IMR-90 (cell line): ENCODE measurements at regions not wholly inside any gene's neighbourhood (a gene's known extent, or its start where the extent isn't known, plus 50 kb on each side); places are given as distances from the start of the nearest gene placed in this dataset.

Source experiments
- ATAC-seq: fragments of 200-7000 bp; cut with Tn5 transposase; 2 replicates; pipeline ENCODE4 v1.9.1; 2020; ENCODE audit warnings: low read depth, mild to moderate bottlenecking, moderate library complexity
- BruUV-seq: library from RNA; stranded (reverse); fragments of 400-500 nt; replicated peaks from 2 replicates; lab custom pipeline; 2021; lab: Mats Ljungman, UMichigan
- CTCF ChIA-PET: fragments of 300-600 bp; formaldehyde crosslinking; extraction: SDS; loops from one replicate; lab custom pipeline; 2021; ENCODE audit warnings: antibody characterized with exemption; lab: Yijun Ruan, JAX
- POLR2A ChIA-PET: fragments of 300-600 bp; sonication (Branson Sonifier 250); formaldehyde crosslinking; loops from one replicate; lab custom pipeline; 2022; ENCODE audit warnings: antibody characterized with exemption; ENCODE audit not compliant: unreplicated experiment; lab: Charles Lee
- DNase-seq: peaks from one replicate; pipeline ENCODE4 v3.0.0; 2013
- H2AFZ ChIP-seq: replicated peaks from 2 replicates; pipeline ENCODE3; 2013; ENCODE audit warnings: low read length, mild to moderate bottlenecking; ENCODE audit not compliant: poor library complexity
- H2AK5ac ChIP-seq: 2 replicates; pipeline ENCODE4 v1.6.1; 2013; ENCODE audit warnings: low read depth, low read length, inconsistent platforms
- H2AK9ac ChIP-seq: replicated peaks from 2 replicates; pipeline ENCODE3; 2013; ENCODE audit warnings: mild to moderate bottlenecking, low read depth, low read length, moderate library complexity; ENCODE audit not compliant: poor library complexity
- H2BK120ac ChIP-seq: 2 replicates; pipeline ENCODE4 v1.6.1; 2013; ENCODE audit warnings: low read depth, low read length, inconsistent platforms
- H2BK15ac ChIP-seq: 3 replicates; pipeline ENCODE4 v1.6.1; 2013; ENCODE audit warnings: low read depth, low read length, inconsistent platforms
- H2BK20ac ChIP-seq: 2 replicates; pipeline ENCODE4 v1.6.1; 2013; ENCODE audit warnings: low read depth, mild to moderate bottlenecking, inconsistent platforms, low read length, moderate library complexity
- H2BK5ac ChIP-seq: 2 replicates; pipeline ENCODE4 v1.6.1; 2013; ENCODE audit warnings: mild to moderate bottlenecking, low read depth, low read length, inconsistent platforms; ENCODE audit not compliant: poor library complexity, severe bottlenecking
- H3K14ac ChIP-seq: replicated peaks from 2 replicates; pipeline ENCODE4 v1.6.1; 2013; ENCODE audit warnings: low read depth, low read length, inconsistent platforms
- H3K18ac ChIP-seq: 2 replicates; pipeline ENCODE4 v1.6.1; 2013; ENCODE audit warnings: low read depth, low read length, control low read depth
- H3K23ac ChIP-seq: 2 replicates; pipeline ENCODE4 v1.6.1; 2013; ENCODE audit warnings: low read depth, low read length, inconsistent platforms
- H3K27ac ChIP-seq: 2 replicates; pipeline ENCODE4 v1.5.1; 2013; ENCODE audit warnings: mild to moderate bottlenecking, control low read depth, low read length; ENCODE audit not compliant: insufficient read depth
- H3K27me3 ChIP-seq: 2 replicates; pipeline ENCODE4 v1.6.1; 2013; ENCODE audit warnings: low read length; ENCODE audit not compliant: control insufficient read depth, insufficient read depth
- H3K36me3 ChIP-seq: 2 replicates; pipeline ENCODE4 v1.6.1; 2013; ENCODE audit warnings: low read length, mixed read lengths; ENCODE audit not compliant: control insufficient read depth, insufficient read depth
- H3K4ac ChIP-seq: 2 replicates; pipeline ENCODE4 v1.6.1; 2013; ENCODE audit warnings: low read depth, low read length, inconsistent platforms
- H3K4me1 ChIP-seq: 2 replicates; pipeline ENCODE4 v1.6.1; 2013; ENCODE audit warnings: low read length, mixed read lengths; ENCODE audit not compliant: control insufficient read depth, insufficient read depth
- H3K4me2 ChIP-seq: 2 replicates; pipeline ENCODE4 v1.6.1; 2013; ENCODE audit warnings: low read depth, mild to moderate bottlenecking, control low read depth, low read length, moderate library complexity
- H3K4me3 ChIP-seq: 2 replicates; pipeline ENCODE4 v1.5.1; 2013; ENCODE audit warnings: low read depth, mild to moderate bottlenecking, control low read depth, low read length, moderate library complexity; ENCODE audit not compliant: insufficient read depth
- H3K56ac ChIP-seq: 2 replicates; pipeline ENCODE4 v1.6.1; 2013; ENCODE audit warnings: low read length, inconsistent platforms; ENCODE audit not compliant: insufficient read depth; ENCODE audit errors: extremely low read depth
- H3K79me1 ChIP-seq, 2 experiments: 2 replicates each; pipeline ENCODE4 v1.6.1; 2013; ENCODE audit warnings: low read length in 2 of 2, inconsistent platforms in 1 of 2, low read depth in 1 of 2
- H3K9ac ChIP-seq: 2 replicates; pipeline ENCODE4 v1.6.1; 2013; ENCODE audit warnings: low read depth, low read length, control low read depth
- H3K9me1 ChIP-seq: 2 replicates; pipeline ENCODE4 v1.6.1; 2013; ENCODE audit warnings: low read length, inconsistent platforms; ENCODE audit not compliant: insufficient read depth
- H3K9me3 ChIP-seq: 2 replicates; pipeline ENCODE4 v1.6.1; 2013; ENCODE audit warnings: low read length; ENCODE audit not compliant: control insufficient read depth, insufficient read depth
- H4K20me1 ChIP-seq: 2 replicates; pipeline ENCODE4 v1.6.1; 2013; ENCODE audit warnings: low read length, inconsistent platforms; ENCODE audit not compliant: insufficient read depth
- H4K5ac ChIP-seq: 2 replicates; pipeline ENCODE4 v1.6.1; 2013; ENCODE audit warnings: mild to moderate bottlenecking, low read depth, low read length, control low read depth
- H4K8ac ChIP-seq, 2 experiments: 2 replicates each; pipeline ENCODE4 v1.6.1; 2013; ENCODE audit warnings: low read depth in 2 of 2, low read length in 2 of 2, control low read depth in 1 of 2, inconsistent platforms in 1 of 2
- H4K91ac ChIP-seq: 2 replicates; pipeline ENCODE4 v1.6.1; 2013; ENCODE audit warnings: low read depth, low read length, inconsistent platforms; ENCODE audit not compliant: insufficient read depth
- BHLHE40 ChIP-seq: fragments of 150-350 bp; IDR thresholded peaks from 2 replicates; pipeline ENCODE4 v1.6.1; 2016; ENCODE audit warnings: mild to moderate bottlenecking, low read depth, low read length
- CEBPB ChIP-seq: IDR thresholded peaks from 2 replicates; pipeline ENCODE4 v1.6.1; 2012; ENCODE audit warnings: low read depth, low read length, improper control_type of control experiment
- CHD1 ChIP-seq: IDR thresholded peaks from 2 replicates; pipeline ENCODE4 v1.6.1; 2012; ENCODE audit warnings: low read depth, low read length, improper control_type of control experiment
- CTCF ChIP-seq: conservative IDR thresholded peaks from 2 replicates; pipeline ENCODE4 v1.5.1; 2012; ENCODE audit warnings: mild to moderate bottlenecking, low read depth, low read length, improper control_type of control experiment
- ELK1 ChIP-seq: fragments of 150-350 bp; IDR thresholded peaks from 2 replicates; pipeline ENCODE4 v1.6.1; 2016; ENCODE audit warnings: low read depth, mild to moderate bottlenecking, low read length, moderate library complexity, borderline replicate concordance
- FOS ChIP-seq: fragments of 150-350 bp; IDR thresholded peaks from 2 replicates; pipeline ENCODE4 v1.6.1; 2016; ENCODE audit warnings: low read depth, low read length
- MAZ ChIP-seq: IDR thresholded peaks from 2 replicates; pipeline ENCODE4 v1.6.1; 2012; ENCODE audit warnings: low read depth, mild to moderate bottlenecking, low read length, improper control_type of control experiment, moderate library complexity, borderline replicate concordance
- MXI1 ChIP-seq: IDR thresholded peaks from 2 replicates; pipeline ENCODE4 v1.6.1; 2012; ENCODE audit warnings: low read depth, mild to moderate bottlenecking, low read length, moderate library complexity, borderline replicate concordance
- POLR2A ChIP-seq: IDR thresholded peaks from 2 replicates; pipeline ENCODE4 v1.6.1; 2012; ENCODE audit warnings: mild to moderate bottlenecking, low read depth, low read length
- RAD21 ChIP-seq: IDR thresholded peaks from 2 replicates; pipeline ENCODE4 v1.6.1; 2012; ENCODE audit warnings: low read length, improper control_type of control experiment
- RCOR1 ChIP-seq: IDR thresholded peaks from 2 replicates; pipeline ENCODE4 v1.6.1; 2012; ENCODE audit warnings: mild to moderate bottlenecking, low read length, improper control_type of control experiment; ENCODE audit not compliant: insufficient replicate concordance
- RFX5 ChIP-seq: IDR thresholded peaks from 2 replicates; pipeline ENCODE4 v1.8.0; 2012; ENCODE audit warnings: low read depth, mild to moderate bottlenecking, low read length, moderate library complexity
- USF2 ChIP-seq: fragments of 150-350 bp; IDR thresholded peaks from 2 replicates; pipeline ENCODE4 v1.6.1; 2017; ENCODE audit warnings: mild to moderate bottlenecking, antibody characterized with exemption, low read length, low read depth
- WGBS, 2 experiments: methylation state at CpG; one replicate each; pipeline versions ENCODE4 v1.1.5 to v1.1.7; 2013; ENCODE audit warnings: missing lambda C conversion rate in 2 of 2; ENCODE audit not compliant: insufficient read length in 1 of 2; ENCODE audit errors: extremely low coverage in 2 of 2; 5-methylcytosine and 5-hydroxymethylcytosine counted together
- dilution Hi-C: fragments of 300-500 bp; cut with HindIII; formaldehyde crosslinking; loops from one replicate; pipeline ENCODE4 v1.14.3; 2018; ENCODE audit warnings: low sequenced_read_pairs; ENCODE audit not compliant: unreplicated experiment
- in situ Hi-C: fragments of 300-500 bp; cut with MboI; formaldehyde crosslinking; loops from 3 replicates; pipeline ENCODE4 v1.14.3; 2019; ENCODE audit warnings: low sequenced_read_pairs, inconsistent platforms, mixed read lengths
- intact Hi-C: fragments of 100-400 bp; cut with micrococcal nuclease; formaldehyde crosslinking; loops from 2 replicates; pipeline ENCODE4 v1.10.0; 2022

- Histone ChIP-seq H4K5ac (no peak overlapping the region), H3K27me3 (no peaks in the 10 kb centered on the region), H3K4ac (no peak overlapping the region), H3K56ac (no peak overlapping the region), H3K79me1 (no peaks in the 10 kb centered on the region), H3K27ac (no peak overlapping the region), H2BK120ac (no peak overlapping the region), H3K36me3 (no peaks in the 10 kb centered on the region), H2AFZ (peak overlapping the region; percentile 49), H2BK15ac (no peak overlapping the region; the same call in 2 of the 3 replicates), H3K4me2 (no peak overlapping the region), H3K18ac (no peak overlapping the region), H4K20me1 (no peaks in the 10 kb centered on the region), H4K91ac (no peak overlapping the region), H2AK9ac (peak overlapping the region; percentile 57), H4K8ac (no peak overlapping the region), H3K9me3 (no peaks in the 10 kb centered on the region), H3K4me1 (no peaks in the 10 kb centered on the region), H3K9ac (no peak overlapping the region), H3K14ac (no peak overlapping the region), H2BK20ac (no peak overlapping the region), H3K9me1 (no peaks in the 10 kb centered on the region), H2AK5ac (no peak overlapping the region), H3K23ac (no peak overlapping the region), H3K4me3 (no peak overlapping the region), H2BK5ac (no peak overlapping the region)
- ATAC-seq (no peak), DNase-seq (no peak)
- WGBS, 2 experiments = 100% methylated on average over 1 of the region's 14 CpGs; no CpG with 5 or more reads in 1 of the 2 experiments
- BruUV-seq = no TSS peak
- ChIA-PET CTCF (no interaction called here), POLR2A (no interaction called here)
- in situ Hi-C loops (no loop called here), intact Hi-C loops (no loop called here), dilution Hi-C loops (no loop called here)
- TF ChIP-seq MAZ = no peak
- no peak for TF ChIP-seq CHD1
- no peak for TF ChIP-seq ELK1
- no peak for TF ChIP-seq MXI1
- TF ChIP-seq RCOR1 = no peak
- TF ChIP-seq CTCF = no peak
- no peak for TF ChIP-seq POLR2A
- no peak for TF ChIP-seq RFX5
- TF ChIP-seq CEBPB = no peak
- TF ChIP-seq BHLHE40 = no peak
- no peak for TF ChIP-seq RAD21
- TF ChIP-seq USF2 = no peak
- TF ChIP-seq FOS = no peak
These were observed 284.0 kb upstream of the HS6ST1 start for GRCh38 chr2:128602699-128603101.
